GM21619 (cell line): ENCODE measurements at regions not wholly inside any gene's neighbourhood (a gene's known extent, or its start where the extent isn't known, plus 50 kb on each side); places are given as distances from the start of the nearest gene placed in this dataset.

Experiments used
- ATAC-seq: cut with Tn5 transposase; IDR thresholded peaks from one replicate; pipeline ENCODE4 v1.9.1; 2021; ENCODE audit not compliant: unreplicated experiment

GRCh38 chr10:129364949-129365348, 102.1 kb upstream of the MGMT start:
- ATAC-seq = no peak

GRCh38 chr10:129365767-129366402, 101.2 kb upstream of the MGMT start:
- ATAC-seq = no peak

GRCh38 chr10:129366450-129366849, 100.6 kb upstream of the MGMT start:
- no peak for ATAC-seq

GRCh38 chr10:129369566-129369965, 97.5 kb upstream of the MGMT start:
- no peak for ATAC-seq

GRCh38 chr10:129371541-129371940, 95.5 kb upstream of the MGMT start:
- ATAC-seq = no peak

- no peak for ATAC-seq
These were observed 94.9 kb upstream of the MGMT start for GRCh38 chr10:129372172-129372571.

GRCh38 chr10:129373231-129373630, 93.8 kb upstream of the MGMT start:
- ATAC-seq = no peak

- ATAC-seq = no peak
These were observed 93.3 kb upstream of the MGMT start for GRCh38 chr10:129373718-129374117.

GRCh38 chr10:129375171-129375570, 91.9 kb upstream of the MGMT start:
- ATAC-seq = no peak

- ATAC-seq = no peak
These were observed 91.1 kb upstream of the MGMT start for GRCh38 chr10:129375912-129376311.

- ATAC-seq = no peak
These were observed 86.8 kb upstream of the MGMT start for GRCh38 chr10:129380279-129380678.

- ATAC-seq = no peak
These were observed 85.3 kb upstream of the MGMT start for GRCh38 chr10:129381741-129382140.

GRCh38 chr10:129382401-129382800, 84.6 kb upstream of the MGMT start:
- ATAC-seq = no peak

- ATAC-seq = no peak
These were observed 83.4 kb upstream of the MGMT start for GRCh38 chr10:129383651-129384050.

- ATAC-seq = no peak
These were observed 81.4 kb upstream of the MGMT start for GRCh38 chr10:129385600-129385999.

GRCh38 chr10:129386415-129387257, 80.4 kb upstream of the MGMT start:
- ATAC-seq = no peak

GRCh38 chr10:129387258-129387525, 79.8 kb upstream of the MGMT start:
- no peak for ATAC-seq

GRCh38 chr10:129388435-129388834, 78.6 kb upstream of the MGMT start:
- no peak for ATAC-seq

GRCh38 chr10:129389194-129389593, 77.8 kb upstream of the MGMT start:
- ATAC-seq = no peak

GRCh38 chr10:129390147-129390546, 76.9 kb upstream of the MGMT start:
- no peak for ATAC-seq

GRCh38 chr10:129390726-129391125, 76.3 kb upstream of the MGMT start:
- no peak for ATAC-seq

GRCh38 chr10:129391464-129391863, 75.6 kb upstream of the MGMT start:
- no peak for ATAC-seq

- ATAC-seq = no peak
These were observed 74.2 kb upstream of the MGMT start for GRCh38 chr10:129392855-129393254.
